ENCODE measurements at regions not wholly inside any gene's neighbourhood (a gene's known extent, or its start where the extent isn't known, plus 50 kb on each side); places are given as distances from the start of the nearest gene placed in this dataset.

DNA sequence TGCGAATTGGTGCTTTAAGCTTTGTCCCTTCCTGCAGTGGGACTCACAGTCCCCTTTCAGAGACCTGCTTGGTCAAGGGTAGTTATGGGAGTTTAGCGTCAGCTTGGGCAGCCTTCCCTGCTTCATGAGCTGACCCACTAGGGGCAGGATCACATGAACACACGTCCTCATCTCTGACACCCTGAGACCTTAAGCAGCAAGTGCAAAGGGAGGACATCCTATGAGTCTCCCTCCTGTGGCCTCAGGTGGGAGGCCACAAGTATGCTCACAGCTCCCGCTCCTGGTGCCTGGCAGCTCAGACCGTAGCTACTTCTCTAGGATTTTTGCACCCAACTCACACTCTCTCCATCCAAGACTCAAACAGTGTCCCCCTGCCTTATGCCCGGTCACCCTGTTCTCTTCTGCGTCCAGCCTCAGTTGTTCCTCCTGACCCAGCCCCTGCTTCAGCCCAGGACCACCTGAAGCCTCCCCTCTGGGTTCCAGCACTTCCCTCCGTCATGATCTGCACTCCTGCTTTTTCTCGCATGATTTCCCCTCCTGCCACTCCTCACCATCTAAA lies 136.6 kb upstream of the FAM20C start:
- TF ChIP-seq ZC3H10 (CRISPR knock-in tag; IDR thresholded peaks at IDR 0.05): no peak
- no peak for TF ChIP-seq ISL1 (CRISPR knock-in tag; IDR thresholded peaks at IDR 0.05)
- TF ChIP-seq ZFP30 (CRISPR knock-in tag; IDR thresholded peaks at IDR 0.05): no peak
- TF ChIP-seq ZNF70 (CRISPR knock-in tag; IDR thresholded peaks at IDR 0.05): no peak
- TF ChIP-seq ZNF8 (CRISPR knock-in tag; IDR thresholded peaks at IDR 0.05): no peak
- TF ChIP-seq, protein P1, sequence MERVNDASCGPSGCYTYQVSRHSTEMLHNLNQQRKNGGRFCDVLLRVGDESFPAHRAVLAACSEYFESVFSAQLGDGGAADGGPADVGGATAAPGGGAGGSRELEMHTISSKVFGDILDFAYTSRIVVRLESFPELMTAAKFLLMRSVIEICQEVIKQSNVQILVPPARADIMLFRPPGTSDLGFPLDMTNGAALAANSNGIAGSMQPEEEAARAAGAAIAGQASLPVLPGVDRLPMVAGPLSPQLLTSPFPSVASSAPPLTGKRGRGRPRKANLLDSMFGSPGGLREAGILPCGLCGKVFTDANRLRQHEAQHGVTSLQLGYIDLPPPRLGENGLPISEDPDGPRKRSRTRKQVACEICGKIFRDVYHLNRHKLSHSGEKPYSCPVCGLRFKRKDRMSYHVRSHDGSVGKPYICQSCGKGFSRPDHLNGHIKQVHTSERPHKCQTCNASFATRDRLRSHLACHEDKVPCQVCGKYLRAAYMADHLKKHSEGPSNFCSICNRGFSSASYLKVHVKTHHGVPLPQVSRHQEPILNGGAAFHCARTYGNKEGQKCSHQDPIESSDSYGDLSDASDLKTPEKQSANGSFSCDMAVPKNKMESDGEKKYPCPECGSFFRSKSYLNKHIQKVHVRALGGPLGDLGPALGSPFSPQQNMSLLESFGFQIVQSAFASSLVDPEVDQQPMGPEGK (CRISPR knock-in tag; IDR thresholded peaks at IDR 0.05; ENCODE audit: borderline replicate concordance): no peak
- no peak for TF ChIP-seq PPARA (CRISPR knock-in tag; IDR thresholded peaks at IDR 0.05; ENCODE audit: borderline replicate concordance)
- no peak for TF ChIP-seq ZNF565 (CRISPR knock-in tag; conservative IDR thresholded peaks at IDR 0.05; ENCODE audit: low read depth)
- TF ChIP-seq, protein P2, sequence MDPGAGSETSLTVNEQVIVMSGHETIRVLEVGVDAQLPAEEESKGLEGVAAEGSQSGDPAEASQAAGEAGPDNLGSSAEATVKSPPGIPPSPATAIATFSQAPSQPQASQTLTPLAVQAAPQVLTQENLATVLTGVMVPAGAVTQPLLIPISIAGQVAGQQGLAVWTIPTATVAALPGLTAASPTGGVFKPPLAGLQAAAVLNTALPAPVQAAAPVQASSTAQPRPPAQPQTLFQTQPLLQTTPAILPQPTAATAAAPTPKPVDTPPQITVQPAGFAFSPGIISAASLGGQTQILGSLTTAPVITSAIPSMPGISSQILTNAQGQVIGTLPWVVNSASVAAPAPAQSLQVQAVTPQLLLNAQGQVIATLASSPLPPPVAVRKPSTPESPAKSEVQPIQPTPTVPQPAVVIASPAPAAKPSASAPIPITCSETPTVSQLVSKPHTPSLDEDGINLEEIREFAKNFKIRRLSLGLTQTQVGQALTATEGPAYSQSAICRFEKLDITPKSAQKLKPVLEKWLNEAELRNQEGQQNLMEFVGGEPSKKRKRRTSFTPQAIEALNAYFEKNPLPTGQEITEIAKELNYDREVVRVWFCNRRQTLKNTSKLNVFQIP (CRISPR knock-in tag; IDR thresholded peaks at IDR 0.05; ENCODE audit: borderline replicate concordance, low read depth): no peak
- TF ChIP-seq, protein P3, sequence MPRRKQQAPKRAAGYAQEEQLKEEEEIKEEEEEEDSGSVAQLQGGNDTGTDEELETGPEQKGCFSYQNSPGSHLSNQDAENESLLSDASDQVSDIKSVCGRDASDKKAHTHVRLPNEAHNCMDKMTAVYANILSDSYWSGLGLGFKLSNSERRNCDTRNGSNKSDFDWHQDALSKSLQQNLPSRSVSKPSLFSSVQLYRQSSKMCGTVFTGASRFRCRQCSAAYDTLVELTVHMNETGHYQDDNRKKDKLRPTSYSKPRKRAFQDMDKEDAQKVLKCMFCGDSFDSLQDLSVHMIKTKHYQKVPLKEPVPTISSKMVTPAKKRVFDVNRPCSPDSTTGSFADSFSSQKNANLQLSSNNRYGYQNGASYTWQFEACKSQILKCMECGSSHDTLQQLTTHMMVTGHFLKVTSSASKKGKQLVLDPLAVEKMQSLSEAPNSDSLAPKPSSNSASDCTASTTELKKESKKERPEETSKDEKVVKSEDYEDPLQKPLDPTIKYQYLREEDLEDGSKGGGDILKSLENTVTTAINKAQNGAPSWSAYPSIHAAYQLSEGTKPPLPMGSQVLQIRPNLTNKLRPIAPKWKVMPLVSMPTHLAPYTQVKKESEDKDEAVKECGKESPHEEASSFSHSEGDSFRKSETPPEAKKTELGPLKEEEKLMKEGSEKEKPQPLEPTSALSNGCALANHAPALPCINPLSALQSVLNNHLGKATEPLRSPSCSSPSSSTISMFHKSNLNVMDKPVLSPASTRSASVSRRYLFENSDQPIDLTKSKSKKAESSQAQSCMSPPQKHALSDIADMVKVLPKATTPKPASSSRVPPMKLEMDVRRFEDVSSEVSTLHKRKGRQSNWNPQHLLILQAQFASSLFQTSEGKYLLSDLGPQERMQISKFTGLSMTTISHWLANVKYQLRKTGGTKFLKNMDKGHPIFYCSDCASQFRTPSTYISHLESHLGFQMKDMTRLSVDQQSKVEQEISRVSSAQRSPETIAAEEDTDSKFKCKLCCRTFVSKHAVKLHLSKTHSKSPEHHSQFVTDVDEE (CRISPR knock-in tag; IDR thresholded peaks at IDR 0.05): no peak
- no peak for TF ChIP-seq ESRRG (CRISPR knock-in tag; IDR thresholded peaks at IDR 0.05)
- no peak for TF ChIP-seq TCF4 (CRISPR knock-in tag; IDR thresholded peaks at IDR 0.05; ENCODE audit: borderline replicate concordance)
- no peak for TF ChIP-seq RARB (CRISPR knock-in tag; IDR thresholded peaks at IDR 0.05)
